Activated CD8-positive, alpha-beta memory T cell treated with anti-CD3 and anti-CD28 coated beads for 36 hours (primary cell): ENCODE measurements at regions not wholly inside any gene's neighbourhood (a gene's known extent, or its start where the extent isn't known, plus 50 kb on each side); places are given as distances from the start of the nearest gene placed in this dataset.
"Not testable (repeated sequence)": the region's sequence is repeated elsewhere in the genome, so short reads cannot be mapped to it uniquely, and the experiment has no call there.

Experiments
- CTCF ChIA-PET: fragments of 350-600 bp; sonication (Branson Sonifier 250); formaldehyde crosslinking; loops from one replicate; lab custom pipeline; 2021; ENCODE audit warnings: antibody characterized with exemption; lab: Charles Lee
- POLR2A ChIA-PET: fragments of 350-600 bp; sonication (Branson Sonifier 250); formaldehyde crosslinking; loops from one replicate; lab custom pipeline; 2021; ENCODE audit warnings: antibody characterized with exemption; lab: Charles Lee

- POLR2A ChIA-PET, result no interaction called here
- CTCF ChIA-PET, result interaction anchor here (0.7 kb wide), 1 partner anchor 458 kb away, joined by 3 read pairs; no protein-coding TSS in a partner anchor
These were observed 182.9 kb downstream of the TTC6 start for GRCh38 chr14:37778135-37778943.

- ChIA-PET CTCF (no interaction called here), POLR2A (no interaction called here)
These were observed 184.1 kb downstream of the TTC6 start for GRCh38 chr14:37779480-37779879.

- POLR2A ChIA-PET, CTCF ChIA-PET: not testable (repeated sequence)
These were observed 185.3 kb downstream of the TTC6 start for GRCh38 chr14:37780731-37781130.

GRCh38 chr14:37784203-37784826 is 188.9 kb downstream of the TTC6 start:
- POLR2A ChIA-PET, result not testable (repeated sequence)

GRCh38 chr14:37784827-37785223 is 189.4 kb downstream of the TTC6 start:
- POLR2A ChIA-PET, CTCF ChIA-PET: not testable (repeated sequence)

More at GRCh38 chr14:37784203-37784826, 188.9 kb downstream of the TTC6 start:
- CTCF ChIA-PET, result not testable (repeated sequence)

- POLR2A ChIA-PET, CTCF ChIA-PET: not testable (repeated sequence)
These were observed 189.9 kb downstream of the TTC6 start for GRCh38 chr14:37785298-37785697.

- POLR2A ChIA-PET, CTCF ChIA-PET: not testable (repeated sequence)
These were observed 190.7 kb downstream of the TTC6 start for GRCh38 chr14:37786114-37786625.

GRCh38 chr14:37787879-37788494 is 192.6 kb downstream of the TTC6 start:
- POLR2A ChIA-PET, result no interaction called here
- CTCF ChIA-PET, result no interaction called here

GRCh38 chr14:37791384-37792036 is 196.1 kb downstream of the TTC6 start:
- ChIA-PET POLR2A (no interaction called here), CTCF (no interaction called here)

- CTCF ChIA-PET, result no interaction called here
- POLR2A ChIA-PET, result no interaction called here
These were observed 196.7 kb downstream of the TTC6 start for GRCh38 chr14:37792124-37792523.

- ChIA-PET POLR2A (no interaction called here), CTCF (no interaction called here)
These were observed 201.4 kb downstream of the TTC6 start for GRCh38 chr14:37796703-37797416.

- ChIA-PET CTCF (no interaction called here), POLR2A (no interaction called here)
These were observed 202.2 kb downstream of the TTC6 start for GRCh38 chr14:37797675-37798074.

- CTCF ChIA-PET, result no interaction called here
These were observed 212.3 kb downstream of the TTC6 start for GRCh38 chr14:37807722-37808121.

GRCh38 chr14:37810094-37810801 is 214.8 kb downstream of the TTC6 start:
- ChIA-PET POLR2A (no interaction called here), CTCF (no interaction called here)

More at GRCh38 chr14:37807722-37808121, 212.3 kb downstream of the TTC6 start:
- POLR2A ChIA-PET, result no interaction called here

- CTCF ChIA-PET, result no interaction called here
- POLR2A ChIA-PET, result no interaction called here
These were observed 218.3 kb downstream of the TTC6 start for GRCh38 chr14:37813732-37814131.

- ChIA-PET POLR2A (no interaction called here), CTCF (no interaction called here)
These were observed 220.7 kb downstream of the TTC6 start for GRCh38 chr14:37816135-37816534.

- CTCF ChIA-PET, result no interaction called here
These were observed 221.4 kb downstream of the TTC6 start for GRCh38 chr14:37816743-37817295.

More at GRCh38 chr14:37816743-37817295, 221.4 kb downstream of the TTC6 start:
- POLR2A ChIA-PET, result no interaction called here
